ENCODE measurements at regions not wholly inside any gene's neighbourhood (a gene's known extent, or its start where the extent isn't known, plus 50 kb on each side); places are given as distances from the start of the nearest gene placed in this dataset.

DNA sequence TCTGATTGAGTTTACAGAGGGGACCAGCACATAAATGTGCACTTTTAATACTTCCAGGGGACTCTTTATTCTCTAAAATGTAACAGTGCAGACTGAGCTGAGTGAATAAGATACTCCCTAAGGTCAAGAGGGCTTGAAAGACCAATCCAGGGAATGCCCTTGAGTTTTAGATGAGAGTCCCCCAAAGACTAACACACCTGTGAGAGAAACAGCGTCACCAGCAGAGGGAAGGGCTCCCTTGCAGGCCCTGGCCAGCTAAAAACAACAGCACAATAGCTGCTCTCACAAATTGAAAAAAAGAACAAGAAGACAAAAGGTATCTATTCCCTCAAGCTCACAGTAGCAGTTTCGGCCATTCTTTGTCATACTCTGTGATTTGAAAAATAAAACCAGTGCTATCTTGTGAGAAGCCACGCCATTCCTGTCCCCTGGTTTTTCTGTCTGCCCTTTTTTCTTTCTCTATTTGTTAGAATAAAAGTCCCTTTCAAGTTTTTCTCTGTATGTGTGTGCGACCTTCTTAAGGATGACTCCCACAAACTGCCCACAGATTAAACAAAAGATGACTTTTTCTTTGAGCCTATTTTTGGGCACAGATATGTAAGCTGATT is 230.4 kb upstream of the BMPER start:
- TF ChIP-seq EZH2phosphoT487 (IDR thresholded peaks at IDR 0.05; ENCODE audit: low read depth, severe bottlenecking, unreplicated experiment) = no peak
- TF ChIP-seq, protein P1, sequence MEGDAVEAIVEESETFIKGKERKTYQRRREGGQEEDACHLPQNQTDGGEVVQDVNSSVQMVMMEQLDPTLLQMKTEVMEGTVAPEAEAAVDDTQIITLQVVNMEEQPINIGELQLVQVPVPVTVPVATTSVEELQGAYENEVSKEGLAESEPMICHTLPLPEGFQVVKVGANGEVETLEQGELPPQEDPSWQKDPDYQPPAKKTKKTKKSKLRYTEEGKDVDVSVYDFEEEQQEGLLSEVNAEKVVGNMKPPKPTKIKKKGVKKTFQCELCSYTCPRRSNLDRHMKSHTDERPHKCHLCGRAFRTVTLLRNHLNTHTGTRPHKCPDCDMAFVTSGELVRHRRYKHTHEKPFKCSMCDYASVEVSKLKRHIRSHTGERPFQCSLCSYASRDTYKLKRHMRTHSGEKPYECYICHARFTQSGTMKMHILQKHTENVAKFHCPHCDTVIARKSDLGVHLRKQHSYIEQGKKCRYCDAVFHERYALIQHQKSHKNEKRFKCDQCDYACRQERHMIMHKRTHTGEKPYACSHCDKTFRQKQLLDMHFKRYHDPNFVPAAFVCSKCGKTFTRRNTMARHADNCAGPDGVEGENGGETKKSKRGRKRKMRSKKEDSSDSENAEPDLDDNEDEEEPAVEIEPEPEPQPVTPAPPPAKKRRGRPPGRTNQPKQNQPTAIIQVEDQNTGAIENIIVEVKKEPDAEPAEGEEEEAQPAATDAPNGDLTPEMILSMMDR (IDR thresholded peaks at IDR 0.05; ENCODE audit: poor library complexity) = no peak
